Muscle of back (tissue), 3 donors: ENCODE measurements at regions not wholly inside any gene's neighbourhood (a gene's known extent, or its start where the extent isn't known, plus 50 kb on each side); places are given as distances from the start of the nearest gene placed in this dataset.

Source experiments
- DNase-seq, 3 donors: peaks; one replicate each; pipeline versions ENCODE4 v3.0.0 to v3.0.0-alpha.2; 2013

DNA sequence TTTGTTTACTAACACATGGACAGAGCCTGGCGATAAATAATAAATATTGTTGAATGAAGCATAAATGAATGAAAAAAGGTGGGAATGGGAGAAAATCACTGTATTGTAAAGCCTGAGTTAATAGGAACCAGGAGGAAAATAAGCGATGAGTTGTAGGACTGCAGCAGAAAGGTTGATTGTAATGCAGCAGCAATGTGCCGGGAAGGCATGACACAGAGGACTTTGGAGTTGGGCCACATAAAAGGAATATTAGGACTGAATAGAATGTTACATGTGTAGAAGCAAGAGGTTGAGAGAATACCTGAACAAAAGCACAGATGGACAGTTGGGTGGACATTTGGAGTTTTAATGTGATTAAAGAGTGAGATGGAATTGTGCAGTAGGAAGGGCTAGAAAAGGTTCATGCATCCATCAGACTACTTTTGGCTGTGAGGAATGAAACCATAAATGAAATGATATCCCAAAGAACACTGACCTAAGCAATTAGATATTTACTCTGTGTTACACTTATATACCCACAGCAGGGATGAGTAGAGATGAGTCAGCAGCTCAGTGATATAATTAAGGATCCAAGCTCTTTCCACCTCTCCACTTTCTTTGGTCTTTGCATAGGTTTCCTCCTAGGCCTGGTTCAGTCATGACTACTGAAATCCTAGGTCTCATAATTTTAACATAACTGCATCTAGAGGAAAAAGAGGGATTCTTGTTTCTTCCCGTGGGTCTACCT, 55.4 kb downstream of the CCER1 start:
- peak in 1 of 3 donors; percentile 33 for DNase-seq

DNA sequence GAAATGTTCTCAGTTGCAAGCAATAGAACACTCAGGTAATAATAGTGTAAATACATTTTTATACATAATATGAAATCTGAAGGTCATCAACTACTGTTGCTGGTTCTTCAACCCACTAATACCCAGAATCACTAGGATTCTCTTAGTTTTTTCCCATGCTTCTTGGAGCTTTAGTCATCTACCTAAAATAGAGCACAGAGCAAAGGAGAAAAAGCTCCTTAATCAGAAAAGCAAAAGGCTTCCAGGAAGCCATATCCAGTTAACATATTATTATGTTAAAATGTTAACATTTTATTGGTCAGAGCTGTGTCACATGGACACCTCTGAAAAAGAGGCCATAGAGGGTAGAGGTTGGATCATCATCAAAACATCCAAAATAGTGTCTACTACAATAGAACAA, 57.0 kb downstream of the CCER1 start:
- DNase-seq: no peak

DNA sequence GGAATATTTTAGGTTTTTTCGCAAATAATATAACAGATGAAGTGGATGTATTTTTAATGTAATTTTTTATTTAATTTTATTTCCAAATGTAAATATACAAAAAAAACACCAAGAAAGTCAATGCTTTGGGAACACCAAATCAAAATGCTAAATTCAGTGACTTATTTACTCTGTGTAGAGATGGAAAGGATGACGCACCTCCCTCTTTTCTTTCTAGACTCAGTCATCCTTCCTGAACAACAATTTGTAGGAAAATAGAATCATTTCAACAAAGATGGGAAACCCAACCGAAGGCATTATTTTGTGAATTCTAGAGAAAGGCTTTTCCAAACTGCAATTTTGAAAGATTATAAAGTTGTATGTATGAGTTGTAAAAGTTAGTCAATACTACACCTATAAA, 57.7 kb downstream of the CCER1 start:
- DNase-seq: no peak

DNA sequence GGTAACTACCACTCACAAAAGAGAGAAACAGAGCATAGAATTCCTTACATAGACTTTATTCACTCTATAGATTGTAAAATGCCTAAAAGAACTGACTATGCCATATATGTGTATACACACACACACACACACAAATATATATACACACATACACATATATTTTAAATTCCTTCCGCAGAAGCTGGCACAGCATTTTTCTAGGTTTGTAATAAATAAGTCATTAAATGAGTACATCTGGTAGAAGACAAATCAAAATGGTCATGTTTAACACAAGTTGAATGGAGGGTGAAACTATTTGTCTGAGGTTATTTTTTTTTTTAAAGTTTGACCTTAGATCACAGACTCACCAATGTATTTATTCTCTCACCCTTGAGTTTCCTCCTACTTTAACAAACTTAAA, 58.2 kb downstream of the CCER1 start:
- no peak for DNase-seq

DNA sequence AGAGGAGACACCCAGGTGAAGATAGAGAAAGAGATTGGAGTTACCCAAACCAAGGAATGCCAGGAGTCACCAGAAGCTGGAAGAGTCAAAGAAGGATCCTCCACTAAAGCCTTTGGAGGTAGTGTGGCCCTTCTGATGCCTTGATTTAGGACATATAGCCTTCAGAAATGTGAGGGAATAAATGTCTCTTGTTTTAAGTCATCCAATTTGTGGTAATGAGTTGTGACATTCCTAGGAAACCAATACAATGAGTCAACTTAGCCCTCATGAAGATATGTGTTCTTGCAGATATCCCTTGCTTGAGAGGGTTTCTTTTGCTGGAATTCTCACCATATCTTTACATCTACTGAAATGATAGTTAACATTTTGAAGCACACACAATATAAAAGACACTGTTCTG, 58.8 kb downstream of the CCER1 start:
- peak in 1 of 3 donors; percentile 86 for DNase-seq

DNA sequence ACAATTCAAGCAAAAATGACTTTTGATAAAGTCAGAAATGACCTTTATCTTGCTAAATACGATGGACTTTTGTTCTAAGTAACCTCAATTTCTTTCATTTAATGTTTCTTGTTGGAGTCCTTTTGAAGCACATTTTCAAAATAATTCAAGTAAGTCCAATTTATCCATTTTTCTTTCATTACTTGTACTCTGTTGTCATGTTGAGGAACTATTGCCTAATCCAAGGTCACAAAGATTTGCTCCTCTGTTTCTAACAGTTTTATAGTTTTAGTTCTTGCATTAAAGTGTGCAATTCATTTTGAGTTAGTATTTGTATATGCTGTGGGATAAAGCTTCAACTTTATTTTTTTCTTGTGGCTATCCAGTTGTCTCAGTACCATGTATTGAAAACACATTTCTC, 66.7 kb downstream of the CCER1 start:
- DNase-seq: no peak

DNA sequence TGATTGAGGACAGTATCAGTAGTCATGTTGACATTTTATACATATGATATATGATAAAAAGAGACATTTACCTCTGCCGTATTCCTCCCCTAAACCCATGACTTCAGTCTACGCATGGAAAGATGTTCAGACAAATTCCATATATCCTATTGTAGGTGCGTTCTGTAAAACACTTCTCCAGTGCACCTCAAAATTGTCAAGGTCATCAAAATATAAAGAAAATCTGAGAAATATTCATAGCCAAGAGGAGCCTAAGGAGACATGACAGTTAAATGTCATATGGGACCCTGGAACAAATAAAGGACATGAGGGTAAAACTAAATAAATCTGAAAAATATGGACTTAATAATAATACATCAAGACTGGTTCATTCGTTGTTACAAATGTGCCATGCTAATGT, 71.5 kb downstream of the CCER1 start:
- no peak for DNase-seq

DNA sequence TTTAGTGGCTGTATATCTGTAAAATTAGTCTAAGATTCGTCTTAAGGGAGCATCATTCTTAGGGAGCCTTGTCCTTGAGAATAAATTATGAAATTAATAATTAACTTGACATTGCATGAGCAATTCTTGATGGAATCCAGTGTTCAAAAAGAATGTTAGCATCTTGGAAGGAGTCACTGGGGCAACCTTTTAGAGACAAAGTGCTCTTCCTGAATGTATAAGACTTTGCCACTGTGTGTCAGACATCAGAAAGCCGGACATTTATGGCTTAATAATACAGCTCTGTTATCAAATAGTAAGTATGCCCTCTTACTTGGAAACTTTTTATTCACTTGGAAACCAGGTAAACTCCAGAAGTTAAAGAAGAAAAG, 83.3 kb downstream of the CCER1 start:
- no peak for DNase-seq

DNA sequence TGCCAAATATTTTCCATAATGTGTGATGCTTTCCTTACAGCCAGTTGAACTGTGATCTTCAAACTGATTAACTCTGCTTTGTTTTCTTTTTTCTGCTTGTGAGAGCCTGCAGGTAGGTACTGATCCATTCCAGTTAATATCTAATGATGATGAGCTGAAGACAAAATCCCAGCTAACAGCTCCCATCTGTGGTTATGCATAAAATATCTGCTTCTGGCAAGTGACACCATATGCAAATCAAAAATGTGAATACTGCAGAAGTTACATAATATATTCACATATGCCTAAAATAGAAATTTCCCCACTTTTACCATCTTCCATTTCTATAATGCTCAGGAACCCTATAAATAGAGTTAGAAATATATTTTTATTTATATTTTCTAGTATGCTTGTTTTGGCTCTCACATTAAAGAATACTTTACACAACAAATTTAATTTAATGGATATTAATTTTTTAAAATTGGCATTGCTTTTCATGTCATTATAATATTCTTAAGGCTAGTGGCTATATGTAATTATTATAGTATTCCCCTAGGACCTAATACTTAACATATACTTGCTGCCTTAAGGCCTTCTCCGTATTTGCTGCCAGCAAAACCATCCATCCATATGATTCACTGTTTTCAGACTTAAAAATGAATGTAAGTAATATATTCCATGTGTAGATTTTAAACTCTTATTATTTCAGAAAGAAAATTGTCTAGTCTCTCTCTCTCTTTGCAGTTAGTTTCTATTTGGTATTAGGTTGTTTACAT, 83.8 kb downstream of the CCER1 start:
- peak; percentile 12 to 62 (median 40) for DNase-seq

DNA sequence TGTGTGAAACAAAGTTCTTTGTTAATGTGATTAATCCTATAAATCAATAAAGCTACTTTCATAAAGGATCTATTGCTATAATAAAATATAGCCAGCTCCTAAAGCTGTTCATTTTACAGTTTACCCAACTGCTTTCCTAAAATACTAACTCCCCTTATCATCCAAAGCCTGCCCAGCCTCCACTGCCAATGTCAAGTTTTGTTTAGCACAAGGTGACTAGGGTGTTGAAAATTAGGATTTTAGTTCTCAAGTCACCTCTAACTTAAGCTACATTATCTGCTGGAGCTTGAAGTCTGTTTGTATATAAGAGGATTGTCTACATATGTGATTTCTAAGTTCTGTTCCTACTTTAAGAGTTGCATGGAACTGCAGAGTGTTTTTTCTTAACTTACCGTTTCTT, 86.3 kb downstream of the CCER1 start:
- no peak for DNase-seq

DNA sequence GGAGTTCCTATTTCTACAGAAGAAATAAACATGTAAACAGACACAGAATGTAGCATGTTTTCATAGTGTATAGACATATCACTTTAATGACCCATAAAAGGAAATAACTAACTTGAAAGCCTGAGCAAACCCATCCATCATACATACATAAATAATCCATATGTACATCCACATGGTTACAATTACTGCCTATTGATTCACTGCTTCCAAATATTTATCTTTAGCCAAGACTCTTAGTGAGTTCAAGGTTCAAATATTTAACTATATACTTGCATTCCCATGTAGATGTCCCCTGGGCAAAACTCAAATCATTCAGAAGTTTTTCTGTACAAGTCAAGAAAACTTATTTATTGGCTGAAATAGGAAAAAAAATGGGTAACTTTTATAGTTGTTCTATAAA, 95.4 kb downstream of the CCER1 start:
- DNase-seq: no peak

DNA sequence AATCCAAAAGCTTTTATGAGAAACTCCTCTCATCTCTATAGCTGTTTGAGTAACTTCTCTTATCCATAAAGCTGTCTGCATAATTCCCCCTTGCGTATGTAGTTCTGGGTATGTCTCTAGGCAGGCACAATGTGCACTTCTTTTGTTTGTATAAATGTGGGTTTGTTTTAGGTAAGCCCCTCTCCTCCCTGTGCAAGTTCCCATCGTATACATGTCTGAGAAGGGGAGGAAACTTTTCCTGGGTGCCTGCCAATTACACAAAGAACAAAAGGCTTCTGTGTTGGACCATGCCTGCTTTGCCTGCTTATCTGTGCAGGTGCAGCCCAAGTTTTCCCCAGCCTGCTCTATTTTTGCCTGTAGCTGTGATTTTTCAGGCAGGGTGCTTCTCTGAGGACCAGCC, 96.7 kb downstream of the CCER1 start:
- peak in 1 of 3 donors; percentile 21 for DNase-seq

DNA sequence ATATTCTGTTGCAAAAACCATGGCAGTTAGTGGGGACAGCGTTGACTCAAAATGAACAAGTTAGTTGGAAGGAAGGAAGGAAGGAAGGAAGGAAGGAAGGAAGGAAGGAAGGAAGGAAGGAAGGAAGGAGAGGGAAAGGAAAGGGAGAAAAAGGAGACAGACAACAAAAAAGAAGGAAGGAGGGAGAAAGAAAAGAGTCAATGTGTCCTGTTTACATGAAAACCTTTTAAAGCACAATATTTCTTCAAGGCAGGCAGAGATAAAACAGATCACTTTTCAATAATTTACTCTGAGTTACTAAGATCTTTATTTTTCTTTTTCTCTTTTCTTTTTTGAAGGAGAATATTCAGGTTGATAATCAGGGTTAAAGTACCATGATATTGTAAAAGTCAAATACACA, 99.4 kb downstream of the CCER1 start:
- no peak for DNase-seq

DNA sequence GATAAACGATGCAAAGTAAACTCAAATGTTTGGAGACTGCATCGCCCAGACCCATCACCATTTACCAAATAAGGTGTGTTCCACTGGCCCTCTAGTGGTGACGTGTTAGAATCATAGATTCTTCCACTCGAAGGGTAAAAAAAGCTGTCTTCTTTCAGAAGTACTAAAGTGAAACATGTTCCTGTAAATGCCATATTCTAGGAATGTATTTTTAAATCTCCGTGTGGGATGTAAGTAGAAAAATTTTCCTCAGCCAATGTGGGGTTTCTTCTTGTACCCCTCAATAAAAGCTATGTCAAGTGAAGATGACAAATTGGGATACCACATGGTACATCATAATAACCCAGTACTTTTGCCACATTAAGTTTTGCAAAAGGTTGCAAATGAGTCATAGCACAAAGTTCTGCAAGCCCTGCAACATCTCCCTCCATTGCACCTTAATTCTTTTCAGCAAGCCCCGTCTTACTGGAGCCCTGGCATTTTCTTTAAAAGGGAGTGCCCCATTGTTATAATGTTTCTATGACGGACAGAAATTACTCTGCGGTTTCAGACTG, 100.8 kb downstream of the CCER1 start:
- peak; percentile 26 to 62 (median 54) for DNase-seq

DNA sequence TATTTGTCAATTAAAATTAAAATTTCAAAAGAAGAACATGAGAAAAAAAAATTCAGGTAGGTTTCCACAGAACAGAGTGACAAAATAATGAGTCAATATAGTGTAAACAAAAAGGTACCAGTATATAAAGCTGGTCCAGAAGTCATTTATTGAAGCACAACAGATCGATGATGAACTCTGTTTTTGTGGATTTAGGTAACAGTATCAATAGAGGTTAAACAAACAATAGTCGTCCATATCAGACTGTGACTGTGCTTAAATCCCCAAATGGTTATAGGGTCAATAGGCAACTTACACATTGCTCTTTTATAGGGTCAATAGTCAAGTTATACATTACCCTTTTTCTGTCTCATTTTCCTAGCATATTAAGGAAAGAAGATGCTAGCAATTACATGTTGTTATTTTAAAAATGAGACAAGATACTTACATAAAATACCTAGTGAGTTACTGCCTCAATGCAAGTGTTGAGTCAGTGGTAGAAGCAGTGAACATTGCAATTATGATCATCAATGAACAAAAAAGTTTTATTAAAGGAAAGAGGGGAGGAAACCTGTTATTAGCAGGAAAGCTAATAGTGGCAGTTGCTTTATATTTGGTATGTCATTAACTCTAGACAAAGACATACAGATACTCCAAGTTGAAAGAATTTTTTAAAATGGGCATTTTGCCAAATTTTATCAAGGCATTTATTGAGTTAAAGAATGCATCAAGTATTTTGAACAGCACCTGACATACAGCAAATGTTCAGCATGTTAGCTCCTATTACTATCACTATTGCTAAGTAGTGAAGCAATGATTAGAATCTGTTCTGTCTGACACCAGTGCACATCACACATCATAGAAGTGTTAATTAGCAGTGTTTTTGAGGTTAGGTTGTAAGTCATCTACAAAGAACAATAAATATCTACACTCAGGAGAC, 102.9 kb downstream of the CCER1 start:
- no peak for DNase-seq

DNA sequence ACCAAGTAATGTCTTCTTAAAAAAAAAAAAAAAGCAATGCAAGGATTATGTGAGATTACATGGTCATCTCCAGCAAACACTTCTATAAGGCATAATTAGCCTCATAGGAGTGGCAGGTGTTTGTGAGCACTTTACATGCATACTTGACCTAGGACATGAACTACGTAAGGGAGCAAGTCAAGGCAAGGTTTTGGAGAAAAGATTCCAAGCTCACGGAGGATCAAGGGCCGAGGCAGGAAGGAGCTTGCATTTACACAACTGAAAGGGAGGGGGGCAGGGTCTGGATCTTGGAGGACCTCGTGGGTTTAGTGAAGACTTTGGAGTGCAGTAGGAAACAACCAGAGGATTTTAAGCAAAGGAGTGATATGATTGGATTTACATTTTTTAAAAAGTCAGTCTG, 112.5 kb downstream of the CCER1 start:
- no peak for DNase-seq

DNA sequence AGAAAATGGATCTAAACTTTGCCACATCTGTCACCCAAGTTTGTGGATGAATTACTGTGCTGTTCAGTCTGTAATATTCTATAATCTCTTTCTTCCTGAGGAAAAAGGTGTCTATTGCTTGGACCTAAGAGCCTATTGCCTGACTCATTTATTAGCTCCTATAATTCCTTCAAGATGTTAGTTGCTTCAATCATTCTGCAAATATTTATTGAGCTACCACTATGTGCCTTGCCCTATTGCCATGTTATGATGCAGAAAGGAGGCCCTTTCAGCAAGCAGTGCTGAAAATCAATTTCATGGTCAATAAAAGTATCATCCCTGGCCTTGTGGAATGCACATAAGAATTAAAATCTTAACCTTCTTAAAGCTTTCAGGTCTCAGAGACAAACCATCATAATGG, 113.6 kb downstream of the CCER1 start:
- no peak for DNase-seq

DNA sequence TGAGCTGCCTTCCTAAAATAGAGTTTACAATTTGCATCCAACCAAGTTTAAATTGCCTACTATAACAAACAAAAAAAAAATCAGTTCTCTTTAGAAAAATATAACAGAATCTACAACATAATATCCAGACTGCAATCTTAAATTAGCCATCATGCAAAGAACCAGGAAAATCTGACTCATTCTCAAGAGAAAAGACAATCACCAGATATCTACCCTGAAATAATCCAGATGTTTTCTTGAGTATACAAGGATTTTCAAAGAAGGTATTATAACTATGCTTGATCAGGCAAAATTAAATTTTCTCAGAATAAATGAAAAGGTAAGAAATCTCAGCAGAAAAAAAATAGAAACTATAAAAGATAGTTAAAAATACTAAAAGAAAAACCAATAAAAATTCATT, 115.6 kb downstream of the CCER1 start:
- DNase-seq: no peak

DNA sequence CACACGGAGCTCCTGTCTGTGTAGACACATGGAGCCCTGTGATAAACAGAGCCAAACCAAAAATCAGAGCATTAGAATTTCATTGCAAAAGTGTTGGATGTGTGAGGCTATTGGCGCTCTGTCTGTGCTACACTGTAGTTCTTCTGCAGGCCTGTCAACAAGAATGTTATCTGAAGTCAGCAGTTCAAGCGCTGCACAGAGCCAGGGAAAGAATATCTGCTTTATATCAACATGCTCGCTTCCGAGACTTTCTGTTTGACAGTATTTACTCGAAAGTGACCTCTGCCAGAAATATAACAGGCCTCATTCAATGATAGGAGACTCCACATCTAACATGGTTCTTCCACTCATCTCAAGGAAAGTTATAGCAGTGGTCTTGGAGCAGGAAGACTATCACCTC, 118.3 kb downstream of the CCER1 start:
- peak in 1 of 3 donors; percentile 26 for DNase-seq

DNA sequence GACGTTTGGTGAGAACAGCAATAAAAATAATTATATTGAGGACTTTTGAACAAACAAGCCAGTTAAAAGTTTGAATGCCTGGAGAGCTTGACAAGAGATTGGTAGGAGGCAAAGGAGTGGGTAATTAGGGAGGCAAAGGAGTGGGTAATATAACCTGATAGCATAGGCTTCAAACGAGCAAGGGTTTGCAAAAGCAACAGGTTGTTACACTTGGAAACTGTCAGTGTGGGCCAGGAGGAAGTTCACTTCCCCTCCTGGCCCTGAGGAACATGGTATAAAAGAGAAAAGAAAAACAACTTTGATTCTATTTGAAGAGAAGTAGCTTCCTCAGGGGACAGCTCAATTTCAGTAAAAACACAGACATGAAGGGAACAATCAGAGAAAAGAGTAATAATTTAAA, 121.7 kb downstream of the CCER1 start:
- no peak for DNase-seq

DNA sequence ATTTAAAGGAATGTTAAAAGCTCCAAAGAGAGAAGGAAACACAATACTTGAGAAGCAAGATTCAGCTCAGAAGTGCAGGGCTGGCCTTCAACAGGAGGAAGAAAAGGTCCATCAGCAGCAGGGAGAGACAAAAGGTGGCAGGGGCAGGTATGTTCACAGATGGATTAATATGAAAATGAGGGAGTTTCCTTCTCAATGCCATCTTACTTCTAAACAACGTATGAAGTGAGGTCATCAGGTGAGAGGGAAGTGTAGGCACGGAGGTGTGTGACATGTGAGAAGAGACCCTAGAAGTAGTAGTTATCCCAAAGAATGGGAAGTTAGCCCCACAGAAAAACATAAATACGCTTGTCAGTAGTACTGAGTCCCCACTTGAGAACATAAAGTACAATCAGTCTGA, 122.5 kb downstream of the CCER1 start:
- DNase-seq: no peak

DNA sequence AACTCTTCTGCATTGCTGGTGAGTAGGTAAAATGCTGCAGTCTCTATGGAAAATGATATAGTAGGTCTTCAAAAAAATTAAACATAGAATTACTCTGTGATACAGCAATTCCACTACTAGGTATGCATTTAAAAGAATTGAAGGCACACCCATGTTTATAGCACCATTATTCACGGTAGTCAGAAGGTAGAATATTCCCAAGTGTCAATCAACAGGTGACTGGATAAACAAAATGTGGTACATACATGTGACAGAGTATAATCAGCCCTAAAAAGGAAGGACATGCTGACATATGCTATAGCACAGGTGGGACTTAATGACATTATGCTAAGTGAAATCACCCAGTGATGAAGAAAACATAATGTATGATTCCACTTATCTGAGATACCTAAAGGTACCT, 123.3 kb downstream of the CCER1 start:
- no peak for DNase-seq
